HCT116 (cell line): ENCODE measurements at regions not wholly inside any gene's neighbourhood (a gene's known extent, or its start where the extent isn't known, plus 50 kb on each side); places are given as distances from the start of the nearest gene placed in this dataset.

Experiments used
- ATAC-seq: fragments of 200-7000 bp; cut with Tn5 transposase; 2 replicates; pipeline ENCODE4 v1.9.1; 2020; ENCODE audit warnings: mild to moderate bottlenecking, moderate library complexity
- BruUV-seq: library from RNA; stranded (reverse); fragments of 400-500 nt; replicated peaks from 2 replicates; lab custom pipeline; 2021; lab: Mats Ljungman, UMichigan
- CTCF ChIA-PET: fragments of 300-600 bp; sonication (Branson Sonifier 250); formaldehyde crosslinking; loops from one replicate; lab custom pipeline; 2021; ENCODE audit warnings: antibody characterized with exemption; lab: Charles Lee
- POLR2A ChIA-PET: fragments of 300-600, 350-600 bp; sonication (Branson Sonifier 250); formaldehyde crosslinking; loops from one replicate; lab custom pipeline; 2021; ENCODE audit warnings: antibody characterized with exemption; lab: Charles Lee
- RAD21 ChIA-PET, 2 experiments: fragments of 300-600 bp; sonication (Branson Sonifier 250); formaldehyde crosslinking; loops; one replicate each; lab custom pipeline; 2023; ENCODE audit warnings: low total read pairs in 2 of 2; ENCODE audit not compliant: uncharacterized antibody in 2 of 2, unreplicated experiment in 2 of 2, low non-redundant PET in 1 of 2; lab: Charles Lee
- DNase-seq: peaks from one replicate; pipeline ENCODE4 v3.0.0-alpha.2; 2010; ENCODE audit warnings: low read depth, low spot score
- H2AFZ ChIP-seq: fragments of 200-600 bp; shearing (Covaris generic), sonication (generic); 2 replicates; pipeline ENCODE4 v1.6.1; 2017; ENCODE audit warnings: low read depth, mixed run types, mixed read lengths, antibody characterized with exemption, low read length; ENCODE audit not compliant: poor library complexity, severe bottlenecking
- H3K27ac ChIP-seq: 2 replicates; pipeline ENCODE4 v1.5.1; 2012; ENCODE audit warnings: low read depth, low read length
- H3K27me3 ChIP-seq: fragments of 200-600 bp; sonication (generic); 2 replicates; pipeline ENCODE4 v1.6.1; 2016; ENCODE audit warnings: mixed run types, low read length, mixed read lengths; ENCODE audit not compliant: insufficient read depth
- H3K36me3 ChIP-seq, 2 experiments: fragments of 200-500 bp in 1 of 2; fragments of 200-600 bp in 1 of 2; sonication (Bioruptor generic) in 1 of 2; sonication (generic) in 1 of 2; 2 replicates each; pipeline versions ENCODE4 v1.5.1 to v1.6.1; 2014 to 2016; ENCODE audit warnings: low read length in 2 of 2, inconsistent platforms in 1 of 2, mixed read lengths in 1 of 2, mixed run types in 1 of 2; ENCODE audit not compliant: insufficient read depth in 2 of 2, control insufficient read depth in 1 of 2
- H3K4me1 ChIP-seq, 2 experiments: fragments of 200-600 bp in 1 of 2; sonication (generic) in 1 of 2; 2 replicates each; pipeline versions ENCODE4 v1.5.1 to v1.6.1; 2012 to 2017; ENCODE audit warnings: low read length in 2 of 2, inconsistent platforms in 1 of 2, mild to moderate bottlenecking in 1 of 2, mixed read lengths in 1 of 2, mixed run types in 1 of 2, moderate library complexity in 1 of 2; ENCODE audit not compliant: insufficient read depth in 2 of 2, control insufficient read depth in 1 of 2
- H3K4me2 ChIP-seq: fragments of 200-600 bp; sonication (generic); 2 replicates; pipeline ENCODE4 v1.6.1; 2017; ENCODE audit warnings: mixed run types, low read length, mixed read lengths
- H3K4me3 ChIP-seq, 2 experiments: fragments of 200-600 bp in 1 of 2; sonication (generic) in 1 of 2; replicated peaks in 1 of 2; 2 replicates each; pipeline ENCODE4 v1.5.1; 2011 to 2016; ENCODE audit warnings: low read length in 2 of 2, control low read depth in 1 of 2, low read depth in 1 of 2, mild to moderate bottlenecking in 1 of 2, mixed read lengths in 1 of 2, mixed run types in 1 of 2
- H3K79me2 ChIP-seq: fragments of 200-600 bp; sonication (generic); 2 replicates; pipeline ENCODE4 v1.6.1; 2017; ENCODE audit warnings: mild to moderate bottlenecking, mixed run types, low read length, moderate library complexity, mixed read lengths; ENCODE audit not compliant: insufficient read depth
- H3K9ac ChIP-seq: fragments of 200-600 bp; sonication (generic); 2 replicates; pipeline ENCODE4 v1.6.1; 2016; ENCODE audit warnings: low read length, mixed read lengths
- H3K9me2 ChIP-seq: fragments of 200-600 bp; sonication (generic), shearing (Covaris generic); 2 replicates; pipeline ENCODE4 v1.6.1; 2017; ENCODE audit warnings: mixed run types, mild to moderate bottlenecking, moderate library complexity; ENCODE audit not compliant: insufficient read depth
- H3K9me3 ChIP-seq, 2 experiments: fragments of 200-500 bp in 1 of 2; fragments of 200-600 bp in 1 of 2; sonication (Bioruptor generic) in 1 of 2; sonication (generic) in 1 of 2; 2 replicates each; pipeline ENCODE4 v1.6.1; 2014 to 2017; ENCODE audit warnings: low read length in 2 of 2, mixed read lengths in 2 of 2, inconsistent platforms in 1 of 2, low read depth in 1 of 2, mild to moderate bottlenecking in 1 of 2, mixed run types in 1 of 2, moderate library complexity in 1 of 2; ENCODE audit not compliant: control insufficient read depth in 1 of 2, insufficient read depth in 1 of 2
- H4K20me1 ChIP-seq: fragments of 200-600 bp; sonication (generic), shearing (Covaris generic); 2 replicates; pipeline ENCODE4 v1.6.1; 2017; ENCODE audit warnings: mixed run types, mild to moderate bottlenecking, moderate library complexity; ENCODE audit not compliant: insufficient read depth
- EZH2 ChIP-seq: fragments of 200-600 bp; sonication (generic); IDR thresholded peaks from 2 replicates; pipeline ENCODE4 v1.6.1; 2017; ENCODE audit warnings: antibody characterized with exemption, mixed run types
- SP1 ChIP-seq: IDR thresholded peaks from 2 replicates; pipeline ENCODE4 v1.6.1; 2012; ENCODE audit warnings: low read depth
- intact Hi-C: fragments of 100-400 bp; cut with micrococcal nuclease; formaldehyde crosslinking; loops from 2 replicates; pipeline ENCODE4 v1.10.0; 2022
- TF ChIP-seq, protein P1 (sequence below): IDR thresholded peaks from 2 replicates; pipeline ENCODE4 v1.6.1; 2012

DNA sequence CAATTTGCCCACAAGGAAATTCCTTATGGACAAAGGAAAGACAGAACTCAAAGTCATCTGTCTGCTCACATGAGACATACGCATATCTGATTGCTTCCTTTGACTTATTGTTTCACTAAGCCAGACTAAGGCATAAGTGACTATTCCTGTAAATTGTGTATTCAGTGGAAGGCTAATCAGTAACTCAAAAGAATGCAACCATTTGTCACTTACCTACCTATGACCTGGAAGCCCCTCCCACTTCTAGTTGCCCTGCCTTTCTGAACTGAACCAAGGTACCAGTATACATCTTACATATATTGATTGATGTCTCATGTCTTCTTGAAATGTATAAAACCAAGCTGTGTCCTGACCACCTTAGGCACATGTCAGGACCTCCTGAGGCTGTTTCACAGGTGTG is 53.5 kb upstream of the PROK2 start:
- no peaks in the 10 kb centered on the region for H3K79me2 ChIP-seq
- no peaks in the 10 kb centered on the region for H3K4me1 ChIP-seq
- no peak overlapping the region for H2AFZ ChIP-seq
- no peaks in the 10 kb centered on the region for H4K20me1 ChIP-seq
- RAD21 ChIA-PET = no interaction called here
- ATAC-seq = no peak
- no peaks in the 10 kb centered on the region for H3K9me2 ChIP-seq
- no peaks in the 10 kb centered on the region for H3K27me3 ChIP-seq
- no peak overlapping the region for H3K4me3 ChIP-seq
- H3K9ac ChIP-seq = no peak overlapping the region
- no peak overlapping the region for H3K27ac ChIP-seq
- no peak for TF ChIP-seq EZH2
- TF ChIP-seq SP1 = no peak
- TF ChIP-seq, protein P1, sequence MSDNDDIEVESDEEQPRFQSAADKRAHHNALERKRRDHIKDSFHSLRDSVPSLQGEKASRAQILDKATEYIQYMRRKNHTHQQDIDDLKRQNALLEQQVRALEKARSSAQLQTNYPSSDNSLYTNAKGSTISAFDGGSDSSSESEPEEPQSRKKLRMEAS = no peak
- TF ChIP-seq, all 23 proteins: peak for 0
- no peaks in the 10 kb centered on the region for H3K36me3 ChIP-seq
- intact Hi-C loops = no loop called here
- no peak overlapping the region for H3K4me2 ChIP-seq
- ChIA-PET POLR2A (no interaction called here), CTCF (no interaction called here)
- DNase-seq = no peak
- no peaks in the 10 kb centered on the region for H3K9me3 ChIP-seq
- no TSS peak for BruUV-seq
